ENCODE measurements at regions not wholly inside any gene's neighbourhood (a gene's known extent, or its start where the extent isn't known, plus 50 kb on each side); places are given as distances from the start of the nearest gene placed in this dataset.

DNA sequence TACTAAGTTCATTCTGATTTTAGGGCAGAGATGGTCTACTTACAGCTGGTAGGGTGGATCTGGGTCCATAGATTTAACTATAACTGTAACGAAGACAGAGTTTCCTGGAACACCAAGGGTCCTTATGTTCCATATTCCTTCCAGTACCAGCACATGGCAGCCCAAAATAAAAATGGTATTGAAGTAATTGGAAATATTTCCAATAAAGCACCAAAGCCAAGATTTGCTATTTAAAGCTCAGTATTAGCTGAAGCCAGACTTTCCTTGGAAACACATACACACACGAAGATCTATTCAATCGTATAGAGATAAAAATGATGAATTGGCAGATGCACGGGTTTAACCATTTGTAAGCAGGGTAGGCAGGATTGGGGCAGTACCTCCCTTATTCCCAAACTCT, 289.1 kb upstream of the SORCS1 start:
- TF ChIP-seq, protein P1, sequence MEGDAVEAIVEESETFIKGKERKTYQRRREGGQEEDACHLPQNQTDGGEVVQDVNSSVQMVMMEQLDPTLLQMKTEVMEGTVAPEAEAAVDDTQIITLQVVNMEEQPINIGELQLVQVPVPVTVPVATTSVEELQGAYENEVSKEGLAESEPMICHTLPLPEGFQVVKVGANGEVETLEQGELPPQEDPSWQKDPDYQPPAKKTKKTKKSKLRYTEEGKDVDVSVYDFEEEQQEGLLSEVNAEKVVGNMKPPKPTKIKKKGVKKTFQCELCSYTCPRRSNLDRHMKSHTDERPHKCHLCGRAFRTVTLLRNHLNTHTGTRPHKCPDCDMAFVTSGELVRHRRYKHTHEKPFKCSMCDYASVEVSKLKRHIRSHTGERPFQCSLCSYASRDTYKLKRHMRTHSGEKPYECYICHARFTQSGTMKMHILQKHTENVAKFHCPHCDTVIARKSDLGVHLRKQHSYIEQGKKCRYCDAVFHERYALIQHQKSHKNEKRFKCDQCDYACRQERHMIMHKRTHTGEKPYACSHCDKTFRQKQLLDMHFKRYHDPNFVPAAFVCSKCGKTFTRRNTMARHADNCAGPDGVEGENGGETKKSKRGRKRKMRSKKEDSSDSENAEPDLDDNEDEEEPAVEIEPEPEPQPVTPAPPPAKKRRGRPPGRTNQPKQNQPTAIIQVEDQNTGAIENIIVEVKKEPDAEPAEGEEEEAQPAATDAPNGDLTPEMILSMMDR (IDR thresholded peaks at IDR 0.05), result no peak
- no peak for TF ChIP-seq POLR2A (IDR thresholded peaks at IDR 0.05; ENCODE audit: low read length)
- no peak for TF ChIP-seq CEBPB (IDR thresholded peaks at IDR 0.05)
- no peak for TF ChIP-seq ZFP36 (IDR thresholded peaks at IDR 0.05; ENCODE audit: borderline replicate concordance, partially characterized antibody)
- no peak for TF ChIP-seq CHD2 (IDR thresholded peaks at IDR 0.05; ENCODE audit: low read length, partially characterized antibody)
- TF ChIP-seq, protein P2, sequence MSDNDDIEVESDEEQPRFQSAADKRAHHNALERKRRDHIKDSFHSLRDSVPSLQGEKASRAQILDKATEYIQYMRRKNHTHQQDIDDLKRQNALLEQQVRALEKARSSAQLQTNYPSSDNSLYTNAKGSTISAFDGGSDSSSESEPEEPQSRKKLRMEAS (IDR thresholded peaks at IDR 0.05), result no peak
- TF ChIP-seq, protein P3, sequence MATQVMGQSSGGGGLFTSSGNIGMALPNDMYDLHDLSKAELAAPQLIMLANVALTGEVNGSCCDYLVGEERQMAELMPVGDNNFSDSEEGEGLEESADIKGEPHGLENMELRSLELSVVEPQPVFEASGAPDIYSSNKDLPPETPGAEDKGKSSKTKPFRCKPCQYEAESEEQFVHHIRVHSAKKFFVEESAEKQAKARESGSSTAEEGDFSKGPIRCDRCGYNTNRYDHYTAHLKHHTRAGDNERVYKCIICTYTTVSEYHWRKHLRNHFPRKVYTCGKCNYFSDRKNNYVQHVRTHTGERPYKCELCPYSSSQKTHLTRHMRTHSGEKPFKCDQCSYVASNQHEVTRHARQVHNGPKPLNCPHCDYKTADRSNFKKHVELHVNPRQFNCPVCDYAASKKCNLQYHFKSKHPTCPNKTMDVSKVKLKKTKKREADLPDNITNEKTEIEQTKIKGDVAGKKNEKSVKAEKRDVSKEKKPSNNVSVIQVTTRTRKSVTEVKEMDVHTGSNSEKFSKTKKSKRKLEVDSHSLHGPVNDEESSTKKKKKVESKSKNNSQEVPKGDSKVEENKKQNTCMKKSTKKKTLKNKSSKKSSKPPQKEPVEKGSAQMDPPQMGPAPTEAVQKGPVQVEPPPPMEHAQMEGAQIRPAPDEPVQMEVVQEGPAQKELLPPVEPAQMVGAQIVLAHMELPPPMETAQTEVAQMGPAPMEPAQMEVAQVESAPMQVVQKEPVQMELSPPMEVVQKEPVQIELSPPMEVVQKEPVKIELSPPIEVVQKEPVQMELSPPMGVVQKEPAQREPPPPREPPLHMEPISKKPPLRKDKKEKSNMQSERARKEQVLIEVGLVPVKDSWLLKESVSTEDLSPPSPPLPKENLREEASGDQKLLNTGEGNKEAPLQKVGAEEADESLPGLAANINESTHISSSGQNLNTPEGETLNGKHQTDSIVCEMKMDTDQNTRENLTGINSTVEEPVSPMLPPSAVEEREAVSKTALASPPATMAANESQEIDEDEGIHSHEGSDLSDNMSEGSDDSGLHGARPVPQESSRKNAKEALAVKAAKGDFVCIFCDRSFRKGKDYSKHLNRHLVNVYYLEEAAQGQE (IDR thresholded peaks at IDR 0.05), result no peak
- no peak for TF ChIP-seq JUN (IDR thresholded peaks at IDR 0.05)
- TF ChIP-seq RAD21 (conservative IDR thresholded peaks at IDR 0.05 in 1 of 2, IDR thresholded peaks at IDR 0.05 in 1 of 2), result no peak
- no peak for TF ChIP-seq POLR2AphosphoS2 (conservative IDR thresholded peaks at IDR 0.05; ENCODE audit: low read length)
